Stimulated activated CD4-positive, alpha-beta T cell treated with anti-CD3 and anti-CD28 coated beads, TNF-alpha, amount 100 ng/mL, for 24 hours (primary cell): ENCODE measurements at regions not wholly inside any gene's neighbourhood (a gene's known extent, or its start where the extent isn't known, plus 50 kb on each side); places are given as distances from the start of the nearest gene placed in this dataset.

Source experiments
- DNase-seq, 3 experiments: peaks; one replicate each; pipeline ENCODE4 v3.0.0-alpha.2; 2020; ENCODE audit warnings: low read depth in 3 of 3

GRCh38 chr10:113219446-113219845 is 269.4 kb downstream of the TCF7L2 start:
- DNase-seq = no peak

- no peak for DNase-seq
Measured at GRCh38 chr10:113221756-113222168, 271.7 kb downstream of the TCF7L2 start.

GRCh38 chr10:113222207-113222606 is 272.2 kb downstream of the TCF7L2 start:
- no peak for DNase-seq

GRCh38 chr10:113225364-113225763 is 275.3 kb downstream of the TCF7L2 start:
- no peak for DNase-seq

GRCh38 chr10:113225903-113226302 is 275.9 kb downstream of the TCF7L2 start:
- DNase-seq = no peak

- DNase-seq = peak; percentile 1 to 18 (median 4)
Measured at GRCh38 chr10:113226399-113226798, 276.4 kb downstream of the TCF7L2 start.

GRCh38 chr10:113226831-113227445 is 276.9 kb downstream of the TCF7L2 start:
- no peak for DNase-seq

- DNase-seq = no peak
Measured at GRCh38 chr10:113228530-113228929, 278.5 kb downstream of the TCF7L2 start.

- no peak for DNase-seq
Measured at GRCh38 chr10:113230011-113230610, 280.1 kb downstream of the TCF7L2 start.

- DNase-seq = no peak
Measured at GRCh38 chr10:113232928-113233511, 283.0 kb downstream of the TCF7L2 start.

GRCh38 chr10:113234481-113234880 is 284.4 kb downstream of the TCF7L2 start:
- DNase-seq = no peak

- no peak for DNase-seq
Measured at GRCh38 chr10:113235508-113235907, 285.5 kb downstream of the TCF7L2 start.

- DNase-seq = no peak
Measured at GRCh38 chr10:113236998-113237397, 287.0 kb downstream of the TCF7L2 start.

GRCh38 chr10:113239566-113240350 is 289.7 kb downstream of the TCF7L2 start:
- no peak for DNase-seq

- DNase-seq = no peak
Measured at GRCh38 chr10:113240736-113241135, 290.7 kb downstream of the TCF7L2 start.

- DNase-seq = no peak
Measured at GRCh38 chr10:113241599-113242360, 291.7 kb downstream of the TCF7L2 start.

- no peak for DNase-seq
Measured at GRCh38 chr10:113243311-113243710, 293.3 kb downstream of the TCF7L2 start.

- DNase-seq = no peak
Measured at GRCh38 chr10:113244750-113245149, 294.7 kb downstream of the TCF7L2 start.

GRCh38 chr10:113245286-113245685 is 295.2 kb downstream of the TCF7L2 start:
- DNase-seq = no peak

GRCh38 chr10:113247050-113247449 is 297.0 kb downstream of the TCF7L2 start:
- DNase-seq = no peak

GRCh38 chr10:113252650-113253618 is 299.9 kb upstream of the HABP2 start:
- DNase-seq = no peak
